NB4 (cell line): ENCODE measurements at regions not wholly inside any gene's neighbourhood (a gene's known extent, or its start where the extent isn't known, plus 50 kb on each side); places are given as distances from the start of the nearest gene placed in this dataset.

Experiments
- DNase-seq: peaks from one replicate; pipeline ENCODE4 v3.0.0; 2010; ENCODE audit warnings: low read depth
- H3K4me3 ChIP-seq: one replicate; pipeline ENCODE4 v1.5.1; 2011; ENCODE audit warnings: mild to moderate bottlenecking, low read depth, low read length, moderate library complexity
- MYC ChIP-seq: IDR thresholded peaks from 2 replicates; pipeline ENCODE4 v1.6.1; 2011; ENCODE audit warnings: low read depth, low read length
- POLR2A ChIP-seq: IDR thresholded peaks from 2 replicates; pipeline ENCODE4 v1.6.1; 2011; ENCODE audit warnings: mild to moderate bottlenecking; ENCODE audit not compliant: insufficient read length; ENCODE audit errors: extremely low read depth
- TF ChIP-seq, protein P1 (sequence below): IDR thresholded peaks from one replicate; pipeline ENCODE4 v1.5.1; 2012; ENCODE audit warnings: low read depth, low read length
- TF ChIP-seq, protein P2 (sequence below): IDR thresholded peaks from 2 replicates; pipeline ENCODE4 v1.6.1; 2011; ENCODE audit warnings: low read depth, low read length

DNA sequence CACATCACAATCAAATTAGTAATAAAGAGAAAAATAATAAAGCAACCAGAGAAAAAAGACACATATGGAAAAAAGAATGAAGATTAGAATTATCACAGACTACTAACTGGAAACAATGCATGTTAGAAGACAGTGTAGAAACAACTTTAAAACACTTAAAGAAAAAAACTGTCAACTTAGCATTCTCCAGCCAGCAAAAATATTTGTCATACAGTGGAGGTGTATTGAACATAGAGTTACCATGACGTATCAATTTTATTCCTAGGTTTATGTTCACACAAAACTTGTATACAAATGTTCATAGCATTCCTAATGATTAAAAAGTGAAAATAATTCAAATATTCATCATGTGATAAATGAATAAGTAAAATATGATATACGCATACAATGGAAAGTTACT lies 61.5 kb upstream of the ADAM23 start:
- DNase-seq = no peak
- H3K4me3 ChIP-seq = no peak overlapping the region
- TF ChIP-seq, protein P1, sequence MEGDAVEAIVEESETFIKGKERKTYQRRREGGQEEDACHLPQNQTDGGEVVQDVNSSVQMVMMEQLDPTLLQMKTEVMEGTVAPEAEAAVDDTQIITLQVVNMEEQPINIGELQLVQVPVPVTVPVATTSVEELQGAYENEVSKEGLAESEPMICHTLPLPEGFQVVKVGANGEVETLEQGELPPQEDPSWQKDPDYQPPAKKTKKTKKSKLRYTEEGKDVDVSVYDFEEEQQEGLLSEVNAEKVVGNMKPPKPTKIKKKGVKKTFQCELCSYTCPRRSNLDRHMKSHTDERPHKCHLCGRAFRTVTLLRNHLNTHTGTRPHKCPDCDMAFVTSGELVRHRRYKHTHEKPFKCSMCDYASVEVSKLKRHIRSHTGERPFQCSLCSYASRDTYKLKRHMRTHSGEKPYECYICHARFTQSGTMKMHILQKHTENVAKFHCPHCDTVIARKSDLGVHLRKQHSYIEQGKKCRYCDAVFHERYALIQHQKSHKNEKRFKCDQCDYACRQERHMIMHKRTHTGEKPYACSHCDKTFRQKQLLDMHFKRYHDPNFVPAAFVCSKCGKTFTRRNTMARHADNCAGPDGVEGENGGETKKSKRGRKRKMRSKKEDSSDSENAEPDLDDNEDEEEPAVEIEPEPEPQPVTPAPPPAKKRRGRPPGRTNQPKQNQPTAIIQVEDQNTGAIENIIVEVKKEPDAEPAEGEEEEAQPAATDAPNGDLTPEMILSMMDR = no peak
- TF ChIP-seq MYC (no peak), POLR2A (no peak)
- TF ChIP-seq, protein P2, sequence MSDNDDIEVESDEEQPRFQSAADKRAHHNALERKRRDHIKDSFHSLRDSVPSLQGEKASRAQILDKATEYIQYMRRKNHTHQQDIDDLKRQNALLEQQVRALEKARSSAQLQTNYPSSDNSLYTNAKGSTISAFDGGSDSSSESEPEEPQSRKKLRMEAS = no peak

DNA sequence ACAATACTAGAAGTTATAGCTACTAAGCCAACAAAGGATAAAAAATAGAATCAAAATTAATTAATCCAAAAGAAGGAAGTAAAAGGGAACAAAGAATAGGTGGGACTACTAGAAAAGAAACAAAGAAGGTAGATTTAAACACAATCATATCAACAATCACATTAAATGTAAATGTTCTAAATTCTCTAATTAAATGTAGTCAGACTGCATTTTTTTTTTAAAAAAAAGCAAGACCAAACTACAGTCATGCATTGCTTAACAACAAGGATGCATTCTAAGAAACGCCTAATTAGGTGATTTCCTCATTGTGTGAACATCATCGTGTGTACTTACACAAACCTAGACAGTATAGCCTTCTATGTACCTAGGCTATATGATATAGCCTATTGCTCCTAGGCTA lies 59.7 kb upstream of the ADAM23 start:
- no peak for DNase-seq
- H3K4me3 ChIP-seq = no peak overlapping the region
- no peak for TF ChIP-seq POLR2A
- TF ChIP-seq, protein P2 = no peak
- TF ChIP-seq, protein P1 = no peak
- no peak for TF ChIP-seq MYC

DNA sequence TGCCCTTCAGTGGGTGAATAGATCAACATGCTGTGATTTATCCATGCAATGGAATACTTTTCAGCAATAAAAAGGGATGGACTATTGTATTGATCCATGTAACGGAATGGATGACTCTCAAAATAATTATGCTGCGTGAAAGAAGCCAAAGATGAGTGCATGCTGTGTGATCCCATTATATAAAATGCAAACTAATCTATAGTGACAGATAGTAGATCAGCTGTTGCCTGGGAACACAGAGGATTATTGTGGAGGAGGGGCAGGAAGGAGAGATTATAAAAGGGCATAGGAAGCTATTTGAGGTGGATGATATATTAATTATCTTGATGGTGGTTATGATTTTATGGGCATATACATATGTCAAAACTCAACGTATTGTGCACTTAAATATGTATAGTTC lies 55.5 kb upstream of the ADAM23 start:
- TF ChIP-seq, protein P1 = no peak
- TF ChIP-seq MYC = no peak
- TF ChIP-seq, protein P2 = no peak
- no peak for TF ChIP-seq POLR2A
- no peak overlapping the region for H3K4me3 ChIP-seq
- no peak for DNase-seq

DNA sequence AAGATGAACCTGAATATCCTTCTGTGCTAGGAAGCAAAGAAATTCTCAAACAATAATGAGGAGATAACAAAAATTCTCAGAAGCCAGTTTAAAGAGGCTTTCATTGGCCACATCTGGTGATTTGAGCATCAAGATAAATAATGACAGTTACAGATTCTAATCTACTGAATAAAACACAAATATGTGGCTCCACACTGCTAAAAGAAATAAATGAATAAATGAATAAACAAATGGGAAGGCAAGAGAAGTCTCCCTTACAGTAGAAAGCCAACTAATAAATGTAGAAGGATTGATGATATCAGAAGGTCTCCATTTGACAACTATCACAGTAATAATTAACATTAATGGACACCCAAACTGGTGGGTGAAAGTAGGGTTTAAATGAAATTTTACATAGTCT lies 54.6 kb upstream of the ADAM23 start:
- DNase-seq = no peak
- H3K4me3 ChIP-seq = no peak overlapping the region
- TF ChIP-seq POLR2A = no peak
- TF ChIP-seq, protein P2 = no peak
- TF ChIP-seq, protein P1 = no peak
- no peak for TF ChIP-seq MYC

DNA sequence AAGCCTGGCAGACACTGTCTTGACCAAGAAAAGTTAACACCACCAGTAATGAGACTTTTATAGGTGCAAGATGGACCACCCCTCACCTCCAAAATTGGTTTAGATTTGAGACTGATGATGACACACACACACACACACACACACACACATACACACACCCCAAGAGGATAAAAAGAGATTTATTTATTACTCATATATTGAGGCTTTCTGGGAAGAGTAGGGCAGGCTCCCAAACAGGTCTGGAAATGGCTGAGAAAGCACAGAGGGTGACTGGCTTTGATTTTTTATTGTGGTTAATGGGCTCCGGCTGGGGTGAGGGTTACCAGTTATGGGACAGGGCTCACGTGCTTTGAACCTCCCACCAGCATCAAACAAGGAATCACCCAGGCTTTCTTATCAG lies 54.2 kb upstream of the ADAM23 start:
- TF ChIP-seq POLR2A (no peak), MYC (no peak)
- TF ChIP-seq, protein P2 = no peak
- TF ChIP-seq, protein P1 = no peak
- no peak for DNase-seq
- no peak overlapping the region for H3K4me3 ChIP-seq

DNA sequence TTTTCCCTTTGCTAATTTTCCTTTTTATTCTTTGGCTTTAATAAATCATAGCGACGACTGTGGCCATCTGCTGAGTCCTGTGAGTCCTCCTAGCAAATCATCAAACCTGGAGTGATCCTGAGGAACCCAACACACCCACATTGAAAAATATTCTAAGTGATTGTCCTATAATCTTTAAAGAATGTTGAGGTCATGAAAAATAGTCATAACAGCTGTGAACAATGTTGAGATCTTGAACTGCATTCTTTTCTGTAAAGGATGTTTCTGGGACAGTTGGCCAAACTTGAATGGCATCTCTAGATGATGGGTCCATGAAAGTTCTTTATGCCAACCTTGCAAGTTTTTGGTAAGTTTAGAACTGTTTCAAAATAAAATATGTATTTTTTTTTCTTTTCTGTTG lies 53.2 kb upstream of the ADAM23 start:
- H3K4me3 ChIP-seq = no peak overlapping the region
- DNase-seq = no peak
- TF ChIP-seq POLR2A (no peak), MYC (no peak)
- TF ChIP-seq, protein P1 = no peak
- TF ChIP-seq, protein P2 = no peak
